ENCODE measurements at regions not wholly inside any gene's neighbourhood (a gene's known extent, or its start where the extent isn't known, plus 50 kb on each side); places are given as distances from the start of the nearest gene placed in this dataset.
A peak's percentile ranks its signal among the peaks of the same experiment; 100 is the strongest.

- Histone ChIP-seq H3K4me1 (ENCODE audit: control insufficient read depth in 2 of 2, insufficient read depth in 1 of 2, low read depth in 1 of 2, low read length in 2 of 2) (peaks cover 0 to 8% of the 10 kb centered on the region in 2 donors), H4K91ac (ENCODE audit: low read depth, low read length, poor library complexity) (no peak overlapping the region), H3K4me2 (ENCODE audit: insufficient read depth, low read length, poor library complexity, severe bottlenecking) (no peak overlapping the region), H4K8ac (ENCODE audit: low read depth, low read length) (no peak overlapping the region), H3K27me3 (ENCODE audit: control insufficient read depth in 3 of 3, insufficient read depth in 3 of 3, low read depth in 1 of 3, low read length in 3 of 3) (peaks cover 0 to 14% (median 0%) of the 10 kb centered on the region in 3 experiments), H3K4ac (ENCODE audit: low read length) (no peak overlapping the region), H2BK12ac (ENCODE audit: low read length) (no peak overlapping the region), H2AK5ac (ENCODE audit: low read depth, low read length) (no peak overlapping the region), H2BK15ac (ENCODE audit: low read length) (no peak overlapping the region), H2BK5ac (ENCODE audit: low read length) (no peak overlapping the region), H3K18ac (ENCODE audit: low read length) (no peak overlapping the region), H3K23ac (ENCODE audit: low read depth, low read length, poor library complexity) (no peak overlapping the region), H3K14ac (ENCODE audit: low read length) (no peak overlapping the region), H3K27ac (replicated peaks; ENCODE audit: low read length) (no peak overlapping the region), H3K4me3 (ENCODE audit: low read length in 2 of 2) (no peak overlapping the region), H2BK120ac (ENCODE audit: low read depth, low read length) (no peak overlapping the region), H2AFZ (ENCODE audit: low read length) (peak overlapping the region; percentile 80), H3K79me1 (ENCODE audit: low read depth, low read length) (no peaks in the 10 kb centered on the region), H3K36me3 (replicated peaks in 1 of 2; ENCODE audit: control insufficient read depth in 2 of 2, insufficient read depth in 2 of 2, low read length in 2 of 2) (no peaks in the 10 kb centered on the region), H3K9me3 (replicated peaks in 1 of 2; ENCODE audit: control insufficient read depth in 2 of 2, insufficient read depth in 1 of 2, low read depth in 1 of 2, low read length in 2 of 2) (no peaks in the 10 kb centered on the region), H3K9ac (ENCODE audit: low read depth, low read length, poor library complexity) (no peak overlapping the region)
- no CpG with 5 or more reads among the region's 4 CpGs for WGBS, 2 donors (ENCODE audit: extremely low coverage in 2 of 2, insufficient read length in 2 of 2, insufficient replicate concordance in 1 of 2)
- DNase-seq (ENCODE audit: low spot score): no peak
Observed at GRCh38 chr10:113384181-113384580, 168.7 kb upstream of the HABP2 start.

GRCh38 chr10:113385021-113385999 lies 167.5 kb upstream of the HABP2 start:
- Histone ChIP-seq H3K4me3 (ENCODE audit: low read length in 2 of 2) (no peak overlapping the region), H3K4me1 (ENCODE audit: control insufficient read depth in 2 of 2, insufficient read depth in 1 of 2, low read depth in 1 of 2, low read length in 2 of 2) (peaks cover 0 to 8% of the 10 kb centered on the region in 2 donors), H3K23ac (ENCODE audit: low read depth, low read length, poor library complexity) (no peak overlapping the region), H3K18ac (ENCODE audit: low read length) (no peak overlapping the region), H4K8ac (ENCODE audit: low read depth, low read length) (no peak overlapping the region), H3K36me3 (replicated peaks in 1 of 2; ENCODE audit: control insufficient read depth in 2 of 2, insufficient read depth in 2 of 2, low read length in 2 of 2) (no peaks in the 10 kb centered on the region), H3K79me1 (ENCODE audit: low read depth, low read length) (no peaks in the 10 kb centered on the region), H2AK5ac (ENCODE audit: low read depth, low read length) (no peak overlapping the region), H3K9me3 (replicated peaks in 1 of 2; ENCODE audit: control insufficient read depth in 2 of 2, insufficient read depth in 1 of 2, low read depth in 1 of 2, low read length in 2 of 2) (no peaks in the 10 kb centered on the region), H2BK5ac (ENCODE audit: low read length) (no peak overlapping the region), H3K4me2 (ENCODE audit: insufficient read depth, low read length, poor library complexity, severe bottlenecking) (no peak overlapping the region), H2BK120ac (ENCODE audit: low read depth, low read length) (no peak overlapping the region), H2BK15ac (ENCODE audit: low read length) (no peak overlapping the region), H3K14ac (ENCODE audit: low read length) (no peak overlapping the region), H4K91ac (ENCODE audit: low read depth, low read length, poor library complexity) (no peak overlapping the region), H2AFZ (ENCODE audit: low read length) (peak overlapping the region; percentile 80), H3K27ac (replicated peaks; ENCODE audit: low read length) (no peak overlapping the region), H3K4ac (ENCODE audit: low read length) (no peak overlapping the region), H3K9ac (ENCODE audit: low read depth, low read length, poor library complexity) (no peak overlapping the region), H3K27me3 (ENCODE audit: control insufficient read depth in 3 of 3, insufficient read depth in 3 of 3, low read depth in 1 of 3, low read length in 3 of 3) (peaks cover 0 to 17% (median 0%) of the 10 kb centered on the region in 3 experiments), H2BK12ac (ENCODE audit: low read length) (no peak overlapping the region)
- DNase-seq (ENCODE audit: low spot score): peak; percentile 82
- WGBS, 2 donors (ENCODE audit: extremely low coverage in 2 of 2, insufficient read length in 2 of 2, insufficient replicate concordance in 1 of 2): no CpG with 5 or more reads among the region's 18 CpGs

- Histone ChIP-seq H4K91ac (ENCODE audit: low read depth, low read length, poor library complexity) (no peak overlapping the region), H3K14ac (ENCODE audit: low read length) (no peak overlapping the region), H3K4me3 (ENCODE audit: low read length in 2 of 2) (no peak overlapping the region), H3K27ac (replicated peaks; ENCODE audit: low read length) (no peak overlapping the region), H3K4me2 (ENCODE audit: insufficient read depth, low read length, poor library complexity, severe bottlenecking) (no peak overlapping the region), H3K23ac (ENCODE audit: low read depth, low read length, poor library complexity) (no peak overlapping the region), H2AFZ (ENCODE audit: low read length) (no peak overlapping the region), H3K4me1 (ENCODE audit: control insufficient read depth in 2 of 2, insufficient read depth in 1 of 2, low read depth in 1 of 2, low read length in 2 of 2) (peaks cover 0 to 8% of the 10 kb centered on the region in 2 donors), H3K79me1 (ENCODE audit: low read depth, low read length) (no peaks in the 10 kb centered on the region), H2BK12ac (ENCODE audit: low read length) (no peak overlapping the region), H3K18ac (ENCODE audit: low read length) (no peak overlapping the region), H2AK5ac (ENCODE audit: low read depth, low read length) (no peak overlapping the region), H2BK5ac (ENCODE audit: low read length) (no peak overlapping the region), H3K27me3 (ENCODE audit: control insufficient read depth in 3 of 3, insufficient read depth in 3 of 3, low read depth in 1 of 3, low read length in 3 of 3) (peaks cover 0 to 17% (median 0%) of the 10 kb centered on the region in 3 experiments), H2BK120ac (ENCODE audit: low read depth, low read length) (no peak overlapping the region), H4K8ac (ENCODE audit: low read depth, low read length) (no peak overlapping the region), H2BK15ac (ENCODE audit: low read length) (no peak overlapping the region), H3K9ac (ENCODE audit: low read depth, low read length, poor library complexity) (no peak overlapping the region), H3K9me3 (replicated peaks in 1 of 2; ENCODE audit: control insufficient read depth in 2 of 2, insufficient read depth in 1 of 2, low read depth in 1 of 2, low read length in 2 of 2) (no peaks in the 10 kb centered on the region), H3K36me3 (replicated peaks in 1 of 2; ENCODE audit: control insufficient read depth in 2 of 2, insufficient read depth in 2 of 2, low read length in 2 of 2) (no peaks in the 10 kb centered on the region), H3K4ac (ENCODE audit: low read length) (no peak overlapping the region)
- DNase-seq (ENCODE audit: low spot score): no peak
- no CpG with 5 or more reads among the region's 3 CpGs for WGBS, 2 donors (ENCODE audit: extremely low coverage in 2 of 2, insufficient read length in 2 of 2, insufficient replicate concordance in 1 of 2)
Observed at GRCh38 chr10:113386005-113386404, 166.8 kb upstream of the HABP2 start.

- no peak for DNase-seq (ENCODE audit: low spot score)
- H3K9ac ChIP-seq (ENCODE audit: low read depth, low read length, poor library complexity): no peak overlapping the region
Observed at GRCh38 chr10:113389969-113390368, 162.9 kb upstream of the HABP2 start.

More at GRCh38 chr10:113389969-113390368, 162.9 kb upstream of the HABP2 start:
- no peak overlapping the region for H2BK12ac ChIP-seq (ENCODE audit: low read length)
- H3K18ac ChIP-seq (ENCODE audit: low read length): no peak overlapping the region
- no peak overlapping the region for H2AFZ ChIP-seq (ENCODE audit: low read length)
- no peak overlapping the region for H2BK5ac ChIP-seq (ENCODE audit: low read length)
- no peak overlapping the region for H3K4ac ChIP-seq (ENCODE audit: low read length)
- no peak overlapping the region for H3K4me3 ChIP-seq (ENCODE audit: low read length in 2 of 2)
- no peak overlapping the region for H4K8ac ChIP-seq (ENCODE audit: low read depth, low read length)
- H2BK120ac ChIP-seq (ENCODE audit: low read depth, low read length): no peak overlapping the region
- no peaks in the 10 kb centered on the region for H3K36me3 ChIP-seq (replicated peaks in 1 of 2; ENCODE audit: control insufficient read depth in 2 of 2, insufficient read depth in 2 of 2, low read length in 2 of 2)
- H3K9me3 ChIP-seq (replicated peaks in 1 of 2; ENCODE audit: control insufficient read depth in 2 of 2, insufficient read depth in 1 of 2, low read depth in 1 of 2, low read length in 2 of 2): no peaks in the 10 kb centered on the region
- H3K27me3 ChIP-seq (ENCODE audit: control insufficient read depth in 3 of 3, insufficient read depth in 3 of 3, low read depth in 1 of 3, low read length in 3 of 3): peaks cover 0 to 17% (median 0%) of the 10 kb centered on the region in 3 experiments
- no peak overlapping the region for H2BK15ac ChIP-seq (ENCODE audit: low read length)
- no CpG with 5 or more reads among the region's 5 CpGs for WGBS, 2 donors (ENCODE audit: extremely low coverage in 2 of 2, insufficient read length in 2 of 2, insufficient replicate concordance in 1 of 2)
- H3K27ac ChIP-seq (replicated peaks; ENCODE audit: low read length): no peak overlapping the region
- H3K4me2 ChIP-seq (ENCODE audit: insufficient read depth, low read length, poor library complexity, severe bottlenecking): no peak overlapping the region
- H3K14ac ChIP-seq (ENCODE audit: low read length): no peak overlapping the region
- H3K79me1 ChIP-seq (ENCODE audit: low read depth, low read length): no peaks in the 10 kb centered on the region
- H2AK5ac ChIP-seq (ENCODE audit: low read depth, low read length): no peak overlapping the region
- no peak overlapping the region for H3K23ac ChIP-seq (ENCODE audit: low read depth, low read length, poor library complexity)
- H4K91ac ChIP-seq (ENCODE audit: low read depth, low read length, poor library complexity): no peak overlapping the region
- peaks cover 0 to 3% of the 10 kb centered on the region in 2 donors for H3K4me1 ChIP-seq (ENCODE audit: control insufficient read depth in 2 of 2, insufficient read depth in 1 of 2, low read depth in 1 of 2, low read length in 2 of 2)

Data from neuronal stem cell (in vitro differentiated cells).